ENCODE measurements at regions not wholly inside any gene's neighbourhood (a gene's known extent, or its start where the extent isn't known, plus 50 kb on each side); places are given as distances from the start of the nearest gene placed in this dataset.
A peak's percentile ranks its signal among the peaks of the same experiment; 100 is the strongest.

GRCh38 chr12:25785134-25785533 is 173.3 kb upstream of the RASSF8 start:
- Mint-ChIP-seq H3K27ac (peak overlapping the region in 1 of 3 experiments; percentile 51), H3K9me3 (no peaks in the 10 kb centered on the region), H3K36me3 (ENCODE audit: low read depth) (peaks cover 4% of the 10 kb centered on the region), H3K4me3 (no peak overlapping the region), H3K27me3 (ENCODE audit: low read depth) (no peaks in the 10 kb centered on the region), H3K4me1 (peaks cover 27% of the 10 kb centered on the region)
- TF ChIP-seq, protein P1, sequence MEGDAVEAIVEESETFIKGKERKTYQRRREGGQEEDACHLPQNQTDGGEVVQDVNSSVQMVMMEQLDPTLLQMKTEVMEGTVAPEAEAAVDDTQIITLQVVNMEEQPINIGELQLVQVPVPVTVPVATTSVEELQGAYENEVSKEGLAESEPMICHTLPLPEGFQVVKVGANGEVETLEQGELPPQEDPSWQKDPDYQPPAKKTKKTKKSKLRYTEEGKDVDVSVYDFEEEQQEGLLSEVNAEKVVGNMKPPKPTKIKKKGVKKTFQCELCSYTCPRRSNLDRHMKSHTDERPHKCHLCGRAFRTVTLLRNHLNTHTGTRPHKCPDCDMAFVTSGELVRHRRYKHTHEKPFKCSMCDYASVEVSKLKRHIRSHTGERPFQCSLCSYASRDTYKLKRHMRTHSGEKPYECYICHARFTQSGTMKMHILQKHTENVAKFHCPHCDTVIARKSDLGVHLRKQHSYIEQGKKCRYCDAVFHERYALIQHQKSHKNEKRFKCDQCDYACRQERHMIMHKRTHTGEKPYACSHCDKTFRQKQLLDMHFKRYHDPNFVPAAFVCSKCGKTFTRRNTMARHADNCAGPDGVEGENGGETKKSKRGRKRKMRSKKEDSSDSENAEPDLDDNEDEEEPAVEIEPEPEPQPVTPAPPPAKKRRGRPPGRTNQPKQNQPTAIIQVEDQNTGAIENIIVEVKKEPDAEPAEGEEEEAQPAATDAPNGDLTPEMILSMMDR (IDR thresholded peaks at IDR 0.05; ENCODE audit: unreplicated experiment in 3 of 3), result no peak

DNA sequence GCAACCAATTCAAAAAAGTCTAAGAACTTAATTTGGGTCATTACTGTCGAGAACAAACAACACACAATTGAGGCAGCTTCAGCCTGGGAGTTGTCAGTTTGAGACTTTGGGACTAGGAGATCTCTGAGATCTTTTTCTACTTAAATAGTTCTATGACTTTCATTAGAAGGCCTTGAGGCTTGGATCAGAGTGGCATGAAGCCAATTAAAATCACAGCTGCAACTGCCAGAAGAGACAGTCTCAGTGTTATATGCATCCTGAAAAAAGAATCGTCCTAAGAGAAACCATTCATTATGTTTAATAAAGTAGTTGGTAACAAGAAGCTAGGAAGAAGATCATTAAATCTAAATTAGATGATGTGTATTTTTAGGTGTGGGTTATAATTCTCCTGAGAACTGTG is 170.8 kb upstream of the RASSF8 start:
- no peaks in the 10 kb centered on the region for H3K9me3 Mint-ChIP-seq
- no peak overlapping the region for H3K4me3 Mint-ChIP-seq
- H3K27me3 Mint-ChIP-seq (ENCODE audit: low read depth), result no peaks in the 10 kb centered on the region
- H3K4me1 Mint-ChIP-seq, result peaks cover 23% of the 10 kb centered on the region
- TF ChIP-seq, protein P1 (IDR thresholded peaks at IDR 0.05; ENCODE audit: unreplicated experiment in 3 of 3), result no peak
- no peaks in the 10 kb centered on the region for H3K36me3 Mint-ChIP-seq (ENCODE audit: low read depth)
- no peak overlapping the region for H3K27ac Mint-ChIP-seq

DNA sequence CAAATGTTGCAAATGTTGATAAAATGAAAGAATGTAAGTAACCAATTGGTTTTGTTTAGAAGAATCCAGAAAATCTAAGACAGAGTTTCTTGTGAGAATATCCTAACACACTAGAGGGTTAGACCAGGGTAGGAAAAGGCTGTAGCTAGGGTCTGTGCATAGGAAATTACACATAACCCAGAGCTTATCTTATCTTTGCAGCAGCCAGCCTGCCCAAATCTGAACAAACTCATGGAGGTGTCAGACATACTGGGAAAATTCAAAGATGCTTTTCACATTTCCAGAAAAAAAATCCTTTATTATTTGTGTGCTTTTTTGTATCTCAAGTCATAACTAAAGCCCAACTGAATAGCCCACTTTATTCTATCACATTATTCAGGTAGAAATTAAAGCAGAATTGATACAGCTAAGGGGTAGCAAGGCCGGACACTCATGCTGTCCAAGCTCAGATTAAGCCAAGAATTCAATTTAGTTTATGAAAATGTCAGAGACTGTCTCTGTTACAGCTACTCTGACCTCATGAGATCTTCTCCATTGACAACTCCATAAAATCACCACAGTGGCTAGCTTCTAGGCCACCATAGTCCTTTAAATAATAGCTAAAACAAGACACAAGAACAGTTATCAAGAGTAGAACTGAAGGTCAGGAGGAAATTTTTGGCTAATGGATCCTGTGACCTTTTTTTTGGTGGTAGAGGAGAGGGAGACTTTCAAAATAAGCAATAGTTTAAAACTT is 169.6 kb upstream of the RASSF8 start:
- TF ChIP-seq, protein P1 (IDR thresholded peaks at IDR 0.05; ENCODE audit: unreplicated experiment in 3 of 3), result no peak
- Mint-ChIP-seq H3K27ac (peak overlapping the region in 2 of 3 experiments; percentile 73 to 87), H3K27me3 (ENCODE audit: low read depth) (no peaks in the 10 kb centered on the region)

DNA sequence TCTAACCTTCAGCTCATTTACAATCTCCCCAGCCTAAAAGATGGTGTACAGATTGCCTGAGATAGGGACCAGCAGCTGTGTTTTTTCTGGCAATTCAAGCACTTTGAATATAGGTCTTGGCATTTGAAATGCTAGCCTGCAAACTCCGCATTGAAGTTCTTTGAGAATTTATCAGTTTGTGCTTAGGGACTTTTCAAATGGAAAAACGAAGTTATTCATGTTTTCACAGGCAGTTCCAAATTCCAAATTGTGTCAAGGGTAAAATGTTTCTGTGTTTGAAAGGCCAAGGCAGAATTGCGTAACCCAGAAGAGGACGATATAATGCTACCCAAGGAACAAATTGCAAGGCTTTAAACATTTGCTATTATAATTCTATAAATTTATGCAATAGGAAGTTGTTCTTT is 168.9 kb upstream of the RASSF8 start:
- Mint-ChIP-seq H3K27me3 (ENCODE audit: low read depth) (no peaks in the 10 kb centered on the region), H3K4me1 (peaks cover 23% of the 10 kb centered on the region), H3K36me3 (ENCODE audit: low read depth) (no peaks in the 10 kb centered on the region), H3K27ac (peak overlapping the region; percentile 40 to 87 (median 73)), H3K4me3 (no peak overlapping the region), H3K9me3 (no peaks in the 10 kb centered on the region)
- TF ChIP-seq, protein P1 (IDR thresholded peaks at IDR 0.05; ENCODE audit: unreplicated experiment in 3 of 3), result no peak

More for the DNA sequence above, 169.6 kb upstream of the RASSF8 start:
- Mint-ChIP-seq H3K9me3 (no peaks in the 10 kb centered on the region), H3K36me3 (ENCODE audit: low read depth) (no peaks in the 10 kb centered on the region), H3K4me3 (no peak overlapping the region), H3K4me1 (peaks cover 23% of the 10 kb centered on the region)

GRCh38 chr12:25792031-25792430 is 166.5 kb upstream of the RASSF8 start:
- peaks cover 28% of the 10 kb centered on the region for H3K4me1 Mint-ChIP-seq
- no peak overlapping the region for H3K4me3 Mint-ChIP-seq
- no peaks in the 10 kb centered on the region for H3K36me3 Mint-ChIP-seq (ENCODE audit: low read depth)
- TF ChIP-seq, protein P1 (IDR thresholded peaks at IDR 0.05; ENCODE audit: unreplicated experiment in 3 of 3), result no peak
- H3K27ac Mint-ChIP-seq, result no peak overlapping the region
- H3K27me3 Mint-ChIP-seq (ENCODE audit: low read depth), result no peaks in the 10 kb centered on the region
- no peaks in the 10 kb centered on the region for H3K9me3 Mint-ChIP-seq

DNA sequence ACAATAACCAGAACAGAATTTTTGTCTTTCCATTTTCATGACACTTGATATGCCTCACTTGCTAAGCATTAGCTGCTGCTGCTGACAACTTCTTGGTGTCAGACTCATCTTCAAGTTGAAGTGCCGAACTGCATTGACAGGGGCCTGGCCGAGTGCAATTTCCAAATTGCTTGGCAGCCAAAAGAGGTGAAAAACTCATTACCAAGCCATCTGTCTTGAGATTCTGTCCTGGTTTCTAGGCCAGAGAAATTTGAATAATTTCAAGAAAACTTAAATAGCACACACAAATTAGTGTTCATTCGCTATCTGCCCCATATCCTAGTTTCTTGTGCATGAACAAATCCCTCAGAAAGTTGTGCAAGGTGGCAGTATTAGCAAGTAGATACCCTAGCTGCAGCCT is 165.3 kb upstream of the RASSF8 start:
- no peaks in the 10 kb centered on the region for H3K9me3 Mint-ChIP-seq
- no peak overlapping the region for H3K27ac Mint-ChIP-seq
- no peak overlapping the region for H3K4me3 Mint-ChIP-seq
- TF ChIP-seq, protein P1 (IDR thresholded peaks at IDR 0.05; ENCODE audit: unreplicated experiment in 3 of 3), result no peak
- peaks cover 23% of the 10 kb centered on the region for H3K4me1 Mint-ChIP-seq
- H3K36me3 Mint-ChIP-seq (ENCODE audit: low read depth), result no peaks in the 10 kb centered on the region
- no peaks in the 10 kb centered on the region for H3K27me3 Mint-ChIP-seq (ENCODE audit: low read depth)
